GM23248 (cell line): ENCODE measurements at regions not wholly inside any gene's neighbourhood (a gene's known extent, or its start where the extent isn't known, plus 50 kb on each side); places are given as distances from the start of the nearest gene placed in this dataset.

Source experiments
- DNase-seq: peaks from one replicate; pipeline ENCODE4 v3.0.0-alpha.2; 2015
- H2AFZ ChIP-seq: fragments of 200-600 bp; sonication (generic); 2 replicates; pipeline ENCODE4 v1.6.1; 2016; ENCODE audit warnings: antibody characterized with exemption
- H3F3A ChIP-seq: fragments of 200-600 bp; sonication (generic); 2 replicates; pipeline ENCODE4 v1.6.1; 2016; ENCODE audit warnings: mild to moderate bottlenecking, antibody characterized with exemption, mixed run types; ENCODE audit not compliant: insufficient read depth
- H3K27ac ChIP-seq: fragments of 200-600 bp; sonication (generic); 2 replicates; pipeline ENCODE4 v1.5.1; 2016; ENCODE audit warnings: mild to moderate bottlenecking
- H3K27me3 ChIP-seq: fragments of 200-600 bp; sonication (generic); replicated peaks from 2 replicates; pipeline ENCODE4 v1.6.1; 2016; ENCODE audit warnings: mild to moderate bottlenecking; ENCODE audit not compliant: insufficient read depth
- H3K36me3 ChIP-seq: fragments of 200-600 bp; sonication (generic); 2 replicates; pipeline ENCODE4 v1.6.1; 2016; ENCODE audit warnings: low read depth, mild to moderate bottlenecking
- H3K4me1 ChIP-seq: fragments of 200-600 bp; sonication (generic); 2 replicates; pipeline ENCODE4 v1.6.1; 2016; ENCODE audit warnings: mild to moderate bottlenecking; ENCODE audit not compliant: insufficient read depth
- H3K4me2 ChIP-seq: fragments of 200-600 bp; sonication (generic); one replicate; pipeline ENCODE4 v1.6.1; 2016; ENCODE audit warnings: mild to moderate bottlenecking; ENCODE audit not compliant: unreplicated experiment
- H3K4me3 ChIP-seq: fragments of 200-600 bp; sonication (generic); 2 replicates; pipeline ENCODE4 v1.5.1; 2016; ENCODE audit warnings: mild to moderate bottlenecking
- H3K79me2 ChIP-seq: fragments of 200-600 bp; sonication (generic); 2 replicates; pipeline ENCODE4 v1.6.1; 2016; ENCODE audit warnings: mild to moderate bottlenecking; ENCODE audit not compliant: insufficient read depth
- H3K9ac ChIP-seq: fragments of 200-600 bp; sonication (generic); 2 replicates; pipeline ENCODE4 v1.6.1; 2016; ENCODE audit warnings: mild to moderate bottlenecking
- H3K9me2 ChIP-seq: fragments of 200-600 bp; sonication (generic); 2 replicates; pipeline ENCODE4 v1.6.1; 2016; ENCODE audit warnings: mixed run types, mild to moderate bottlenecking, moderate library complexity; ENCODE audit not compliant: insufficient read depth
- H3K9me3 ChIP-seq: fragments of 200-600 bp; sonication (generic); one replicate; pipeline ENCODE4 v1.6.1; 2017; ENCODE audit warnings: low read depth
- H4K20me1 ChIP-seq: fragments of 200-600 bp; sonication (generic); 2 replicates; pipeline ENCODE4 v1.6.0; 2016; ENCODE audit not compliant: insufficient read depth
- EZH2 ChIP-seq: fragments of 200-600 bp; sonication (generic); IDR thresholded peaks from 2 replicates; pipeline ENCODE4 v1.6.1; 2018; ENCODE audit warnings: antibody characterized with exemption, mild to moderate bottlenecking; ENCODE audit not compliant: insufficient read depth, poor library complexity, severe bottlenecking
- EZH2phosphoT487 ChIP-seq: fragments of 200-600 bp; sonication (generic); IDR thresholded peaks from 2 replicates; pipeline ENCODE4 v1.6.1; 2018; ENCODE audit warnings: antibody characterized with exemption, moderate library complexity, mild to moderate bottlenecking, low read depth; ENCODE audit not compliant: insufficient read depth
- WGBS, 2 experiments: methylation state at CpG; one replicate each; pipeline ENCODE4 v1.1.6; 2015 to 2017; ENCODE audit warnings: low lambda C conversion rate in 2 of 2, low coverage in 1 of 2; ENCODE audit errors: missing lambda C conversion rate in 2 of 2; 5-methylcytosine and 5-hydroxymethylcytosine counted together
- in situ Hi-C: fragments of 300-500 bp; cut with MboI; formaldehyde crosslinking; loops from 2 replicates; pipeline ENCODE4 v1.15.0; 2020

DNA sequence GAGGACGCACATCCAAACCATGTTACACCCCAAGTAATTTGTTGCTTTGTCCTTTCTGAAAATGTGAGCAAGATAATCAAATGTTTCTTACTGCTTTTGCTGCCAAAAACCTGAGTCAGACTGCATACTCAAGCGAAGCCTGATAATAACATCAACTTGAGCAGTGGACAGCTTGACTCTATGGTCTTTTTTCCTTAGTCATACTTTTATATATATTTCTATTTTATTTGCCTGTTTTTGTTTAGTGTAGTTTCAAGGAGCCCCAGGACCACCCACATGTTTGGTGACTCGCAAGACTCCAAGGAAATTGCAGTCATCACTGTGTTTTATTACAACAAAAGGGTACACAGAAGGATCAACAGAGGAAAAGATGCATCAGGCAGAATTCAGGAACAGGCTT is 688.4 kb upstream of the PIK3C3 start:
- Histone ChIP-seq H3K79me2 (no peaks in the 10 kb centered on the region), H3K4me1 (no peaks in the 10 kb centered on the region), H3K9me3 (no peaks in the 10 kb centered on the region), H2AFZ (no peak overlapping the region), H3F3A (no peaks in the 10 kb centered on the region), H3K4me2 (no peak overlapping the region), H3K27me3 (no peaks in the 10 kb centered on the region), H3K27ac (no peak overlapping the region), H3K4me3 (no peak overlapping the region), H3K36me3 (no peaks in the 10 kb centered on the region), H3K9ac (no peak overlapping the region), H3K9me2 (no peaks in the 10 kb centered on the region), H4K20me1 (no peaks in the 10 kb centered on the region)
- 19 to 24% methylated on average over 3 of the region's 3 CpGs for WGBS, 2 experiments
- TF ChIP-seq EZH2phosphoT487: no peak
- no peak for TF ChIP-seq EZH2
- in situ Hi-C loops: no loop called here
- no peak for DNase-seq

DNA sequence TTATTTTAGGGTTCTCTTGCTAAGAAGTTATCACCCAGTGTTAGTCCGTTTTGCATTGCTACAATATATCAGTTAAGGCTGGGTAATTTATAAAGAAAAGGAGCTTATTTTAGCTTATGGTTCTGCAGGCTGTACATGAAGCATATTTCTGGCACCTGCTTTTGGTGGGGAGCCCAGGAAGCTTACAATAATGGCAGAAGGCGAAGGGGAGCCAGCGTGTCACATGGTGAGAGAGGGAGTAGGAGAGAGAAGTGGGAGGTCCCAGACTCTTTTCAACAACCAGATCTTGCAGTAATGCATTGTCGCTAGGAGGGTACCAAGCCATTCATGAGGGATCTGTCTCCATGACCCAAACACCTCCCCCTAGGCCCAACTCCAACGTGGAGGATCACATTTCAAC is 688.8 kb upstream of the PIK3C3 start:
- Histone ChIP-seq H3K4me2 (no peak overlapping the region), H3F3A (no peaks in the 10 kb centered on the region), H3K79me2 (no peaks in the 10 kb centered on the region), H3K27me3 (no peaks in the 10 kb centered on the region), H4K20me1 (no peaks in the 10 kb centered on the region), H3K9me2 (no peaks in the 10 kb centered on the region), H3K36me3 (no peaks in the 10 kb centered on the region), H3K27ac (no peak overlapping the region), H3K9me3 (no peaks in the 10 kb centered on the region), H3K4me3 (no peak overlapping the region), H3K9ac (no peak overlapping the region), H2AFZ (no peak overlapping the region), H3K4me1 (no peaks in the 10 kb centered on the region)
- WGBS, 2 experiments: 27 to 30% methylated on average over 5 of the region's 5 CpGs
- DNase-seq: no peak
- in situ Hi-C loops: no loop called here
- TF ChIP-seq EZH2phosphoT487 (no peak), EZH2 (no peak)

DNA sequence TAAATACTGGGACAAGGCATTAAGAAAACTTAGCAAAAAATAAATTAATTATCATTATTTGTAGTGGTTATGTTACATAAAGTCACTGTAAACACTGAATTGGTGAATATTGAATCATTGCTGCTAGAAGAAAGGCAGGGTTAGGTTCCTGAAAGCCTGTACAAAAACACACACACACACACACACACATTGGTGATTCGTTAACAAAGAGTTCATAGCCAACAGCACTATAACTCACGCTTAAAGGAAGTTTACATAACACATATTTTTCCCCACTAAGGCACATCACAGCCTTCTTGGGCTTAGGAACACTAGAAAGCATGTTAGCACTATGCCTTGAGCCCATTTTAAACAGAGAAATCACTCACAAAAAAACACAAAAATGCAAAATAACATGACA is 690.0 kb upstream of the PIK3C3 start:
- TF ChIP-seq EZH2 (no peak), EZH2phosphoT487 (no peak)
- no peak overlapping the region for H2AFZ ChIP-seq
- no peak for DNase-seq
- H3K79me2 ChIP-seq: no peaks in the 10 kb centered on the region
- H3K27ac ChIP-seq: no peak overlapping the region
- no peak overlapping the region for H3K4me3 ChIP-seq
- H3K36me3 ChIP-seq: no peaks in the 10 kb centered on the region
- 13 to 23% methylated on average over 2 of the region's 2 CpGs for WGBS, 2 experiments
- H3K9me3 ChIP-seq: no peaks in the 10 kb centered on the region
- H3F3A ChIP-seq: no peaks in the 10 kb centered on the region
- H4K20me1 ChIP-seq: no peaks in the 10 kb centered on the region
- H3K9me2 ChIP-seq: no peaks in the 10 kb centered on the region
- H3K4me1 ChIP-seq: no peaks in the 10 kb centered on the region
- no peaks in the 10 kb centered on the region for H3K27me3 ChIP-seq
- H3K9ac ChIP-seq: no peak overlapping the region
- in situ Hi-C loops: no loop called here
- no peak overlapping the region for H3K4me2 ChIP-seq

DNA sequence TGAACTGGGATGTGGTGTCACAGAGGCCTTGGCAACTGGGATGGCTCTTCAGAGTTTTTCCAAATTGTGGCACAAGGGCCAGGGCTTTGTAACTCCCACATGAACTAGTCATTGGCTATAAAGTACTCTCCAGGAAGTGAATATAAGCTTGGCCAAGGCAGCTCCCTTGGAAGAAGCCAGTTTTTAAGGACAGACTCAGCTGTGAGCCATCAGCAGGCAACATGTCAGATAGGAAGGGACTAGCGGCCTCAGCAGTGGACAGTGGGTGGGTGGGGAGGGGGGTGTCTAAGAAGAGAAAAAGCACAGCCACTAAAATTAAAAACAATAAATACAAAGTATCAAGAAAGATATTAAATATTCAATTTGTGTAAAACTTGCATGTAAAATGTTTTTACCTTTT is 691.1 kb upstream of the PIK3C3 start:
- no peaks in the 10 kb centered on the region for H3K9me2 ChIP-seq
- H3K4me2 ChIP-seq: no peak overlapping the region
- no peaks in the 10 kb centered on the region for H3F3A ChIP-seq
- in situ Hi-C loops: no loop called here
- no peak for DNase-seq
- no peaks in the 10 kb centered on the region for H3K79me2 ChIP-seq
- H4K20me1 ChIP-seq: no peaks in the 10 kb centered on the region
- TF ChIP-seq EZH2: no peak
- no peaks in the 10 kb centered on the region for H3K9me3 ChIP-seq
- H3K9ac ChIP-seq: no peak overlapping the region
- no peaks in the 10 kb centered on the region for H3K4me1 ChIP-seq
- H2AFZ ChIP-seq: no peak overlapping the region
- 0 to 9% methylated on average over 1 of the region's 1 CpG for WGBS, 2 experiments
- H3K36me3 ChIP-seq: no peaks in the 10 kb centered on the region
- no peak overlapping the region for H3K4me3 ChIP-seq
- no peaks in the 10 kb centered on the region for H3K27me3 ChIP-seq
- H3K27ac ChIP-seq: no peak overlapping the region

DNA sequence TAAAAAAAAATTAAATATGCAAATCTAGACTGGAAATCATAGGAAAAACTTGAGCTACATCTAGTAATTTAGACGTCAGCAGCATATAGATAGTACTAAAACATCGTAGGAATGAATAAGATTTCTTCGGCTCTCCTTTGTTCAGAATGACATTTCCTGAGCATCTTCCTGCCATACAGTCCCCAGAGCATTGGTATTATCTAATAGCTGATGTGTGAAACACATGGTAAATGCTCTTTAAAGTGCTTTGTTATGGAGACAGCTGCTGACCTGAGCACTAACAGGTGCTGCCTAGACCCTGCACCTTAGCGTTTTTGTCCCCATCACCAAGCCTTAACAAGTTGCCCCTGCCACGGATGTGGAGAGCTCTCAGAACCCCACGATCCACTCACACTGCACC is 692.3 kb upstream of the PIK3C3 start:
- H3F3A ChIP-seq: no peaks in the 10 kb centered on the region
- H3K79me2 ChIP-seq: no peaks in the 10 kb centered on the region
- H4K20me1 ChIP-seq: no peaks in the 10 kb centered on the region
- H3K4me3 ChIP-seq: no peak overlapping the region
- no peak for DNase-seq
- no peak for TF ChIP-seq EZH2phosphoT487
- TF ChIP-seq EZH2: no peak
- no peaks in the 10 kb centered on the region for H3K36me3 ChIP-seq
- H3K9me2 ChIP-seq: no peaks in the 10 kb centered on the region
- WGBS, 2 experiments: 28 to 35% methylated on average over 6 of the region's 6 CpGs
- no peak overlapping the region for H3K27ac ChIP-seq
- no peaks in the 10 kb centered on the region for H3K4me1 ChIP-seq
- no peak overlapping the region for H2AFZ ChIP-seq
- H3K4me2 ChIP-seq: no peak overlapping the region
- in situ Hi-C loops: no loop called here
- no peaks in the 10 kb centered on the region for H3K27me3 ChIP-seq
- H3K9ac ChIP-seq: no peak overlapping the region
- H3K9me3 ChIP-seq: no peaks in the 10 kb centered on the region
